ENCODE measurements at regions not wholly inside any gene's neighbourhood (a gene's known extent, or its start where the extent isn't known, plus 50 kb on each side); places are given as distances from the start of the nearest gene placed in this dataset.
"Not testable (repeated sequence)": the region's sequence is repeated elsewhere in the genome, so short reads cannot be mapped to it uniquely, and the experiment has no call there.

DNA sequence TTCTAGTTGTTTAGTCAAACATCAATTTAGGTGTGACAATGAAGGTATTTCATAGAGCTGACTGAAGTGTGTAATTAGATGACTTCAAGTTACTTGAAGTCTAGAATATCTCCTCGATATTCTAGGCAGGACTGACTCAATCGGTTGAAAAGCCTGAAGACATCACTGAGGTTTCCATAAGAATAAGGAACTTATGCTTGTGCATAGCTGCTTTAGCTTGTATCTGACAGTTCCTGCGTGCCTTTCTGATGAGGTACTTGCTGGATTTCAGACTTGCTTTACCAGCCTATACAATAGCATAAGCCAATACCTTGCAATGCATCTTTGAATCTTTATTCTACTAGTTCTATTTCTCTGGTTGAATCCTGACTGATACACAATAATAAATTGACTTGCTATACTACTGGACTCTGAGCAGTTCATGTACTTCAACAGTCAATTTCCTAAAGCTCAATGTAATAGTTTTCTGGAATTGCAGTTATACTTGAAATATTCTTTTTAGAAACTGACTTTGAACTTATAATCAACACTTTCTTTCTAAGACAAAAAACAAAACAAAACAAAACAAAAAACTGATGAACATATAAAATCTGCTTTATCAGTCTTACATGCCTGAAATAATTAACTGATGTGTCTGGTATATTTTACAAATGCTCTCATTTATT lies 1534.8 kb downstream of the SLITRK5 start:
- Histone ChIP-seq H3K27me3 (ENCODE audit: control insufficient read depth, low read length) (no peaks in the 10 kb centered on the region), H3K9me3 (ENCODE audit: control insufficient read depth, insufficient read depth, low read length) (no peaks in the 10 kb centered on the region)

DNA sequence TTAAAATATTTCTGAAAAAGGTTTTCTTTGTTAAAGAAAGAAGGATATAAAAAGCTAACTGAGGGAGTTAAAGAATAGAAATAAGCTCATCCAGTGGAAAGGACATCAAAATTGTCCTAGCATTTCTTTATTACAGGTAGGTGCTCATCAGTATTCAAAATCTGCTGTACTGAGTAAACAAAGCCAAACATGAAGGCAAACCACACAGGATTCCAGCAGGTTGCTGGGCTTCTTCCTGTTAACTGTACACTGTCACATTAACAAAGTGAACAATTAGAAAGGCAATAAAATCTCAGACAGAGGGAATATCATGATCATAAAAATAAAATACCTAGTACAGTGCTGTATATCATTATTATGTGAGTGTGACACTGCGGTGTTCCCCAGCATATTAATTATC lies 1541.0 kb downstream of the SLITRK5 start:
- no peaks in the 10 kb centered on the region for H3K36me3 ChIP-seq (ENCODE audit: control insufficient read depth, low read length)
- H3K4me3 ChIP-seq (ENCODE audit: low read length), result no peak overlapping the region
- H3K27ac ChIP-seq (ENCODE audit: low read depth, low read length), result no peak overlapping the region
- no peaks in the 10 kb centered on the region for H3K9me3 ChIP-seq (ENCODE audit: control insufficient read depth, insufficient read depth, low read length)
- no peaks in the 10 kb centered on the region for H3K27me3 ChIP-seq (ENCODE audit: control insufficient read depth, low read length)
- H3K79me2 ChIP-seq (ENCODE audit: control insufficient read depth, low read length), result no peaks in the 10 kb centered on the region
- H3F3A ChIP-seq (ENCODE audit: control insufficient read depth, insufficient read depth), result no peaks in the 10 kb centered on the region
- TF ChIP-seq, protein P1, sequence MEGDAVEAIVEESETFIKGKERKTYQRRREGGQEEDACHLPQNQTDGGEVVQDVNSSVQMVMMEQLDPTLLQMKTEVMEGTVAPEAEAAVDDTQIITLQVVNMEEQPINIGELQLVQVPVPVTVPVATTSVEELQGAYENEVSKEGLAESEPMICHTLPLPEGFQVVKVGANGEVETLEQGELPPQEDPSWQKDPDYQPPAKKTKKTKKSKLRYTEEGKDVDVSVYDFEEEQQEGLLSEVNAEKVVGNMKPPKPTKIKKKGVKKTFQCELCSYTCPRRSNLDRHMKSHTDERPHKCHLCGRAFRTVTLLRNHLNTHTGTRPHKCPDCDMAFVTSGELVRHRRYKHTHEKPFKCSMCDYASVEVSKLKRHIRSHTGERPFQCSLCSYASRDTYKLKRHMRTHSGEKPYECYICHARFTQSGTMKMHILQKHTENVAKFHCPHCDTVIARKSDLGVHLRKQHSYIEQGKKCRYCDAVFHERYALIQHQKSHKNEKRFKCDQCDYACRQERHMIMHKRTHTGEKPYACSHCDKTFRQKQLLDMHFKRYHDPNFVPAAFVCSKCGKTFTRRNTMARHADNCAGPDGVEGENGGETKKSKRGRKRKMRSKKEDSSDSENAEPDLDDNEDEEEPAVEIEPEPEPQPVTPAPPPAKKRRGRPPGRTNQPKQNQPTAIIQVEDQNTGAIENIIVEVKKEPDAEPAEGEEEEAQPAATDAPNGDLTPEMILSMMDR (IDR thresholded peaks at IDR 0.05; ENCODE audit: low read depth, low read length, poor library complexity, severe bottlenecking), result no peak
- no peak for TF ChIP-seq EZH2phosphoT487 (IDR thresholded peaks at IDR 0.05; ENCODE audit: borderline replicate concordance, low read length)
- no peaks in the 10 kb centered on the region for H4K20me1 ChIP-seq (ENCODE audit: control insufficient read depth, insufficient read depth, low read depth, low read length)
- no peaks in the 10 kb centered on the region for H3K9me2 ChIP-seq (replicated peaks; ENCODE audit: control insufficient read depth, low read length)
- no peaks in the 10 kb centered on the region for H3K4me1 ChIP-seq (ENCODE audit: control insufficient read depth, low read length)
- no peak overlapping the region for H3K4me2 ChIP-seq (ENCODE audit: low read length)

More for the DNA sequence above, 1534.8 kb downstream of the SLITRK5 start:
- no peaks in the 10 kb centered on the region for H4K20me1 ChIP-seq (ENCODE audit: control insufficient read depth, insufficient read depth, low read depth, low read length)
- no peaks in the 10 kb centered on the region for H3K4me1 ChIP-seq (ENCODE audit: control insufficient read depth, low read length)
- H3K4me2 ChIP-seq (ENCODE audit: low read length), result no peak overlapping the region
- H3K27ac ChIP-seq (ENCODE audit: low read depth, low read length), result no peak overlapping the region
- H3K9me2 ChIP-seq (replicated peaks; ENCODE audit: control insufficient read depth, low read length), result no peaks in the 10 kb centered on the region
- H3K4me3 ChIP-seq (ENCODE audit: low read length), result no peak overlapping the region
- no peaks in the 10 kb centered on the region for H3K36me3 ChIP-seq (ENCODE audit: control insufficient read depth, low read length)
- TF ChIP-seq, protein P1 (IDR thresholded peaks at IDR 0.05; ENCODE audit: low read depth, low read length, poor library complexity, severe bottlenecking), result no peak
- TF ChIP-seq EZH2phosphoT487 (IDR thresholded peaks at IDR 0.05; ENCODE audit: borderline replicate concordance, low read length), result no peak
- H3K79me2 ChIP-seq (ENCODE audit: control insufficient read depth, low read length), result no peaks in the 10 kb centered on the region
- H3F3A ChIP-seq (ENCODE audit: control insufficient read depth, insufficient read depth), result no peaks in the 10 kb centered on the region

DNA sequence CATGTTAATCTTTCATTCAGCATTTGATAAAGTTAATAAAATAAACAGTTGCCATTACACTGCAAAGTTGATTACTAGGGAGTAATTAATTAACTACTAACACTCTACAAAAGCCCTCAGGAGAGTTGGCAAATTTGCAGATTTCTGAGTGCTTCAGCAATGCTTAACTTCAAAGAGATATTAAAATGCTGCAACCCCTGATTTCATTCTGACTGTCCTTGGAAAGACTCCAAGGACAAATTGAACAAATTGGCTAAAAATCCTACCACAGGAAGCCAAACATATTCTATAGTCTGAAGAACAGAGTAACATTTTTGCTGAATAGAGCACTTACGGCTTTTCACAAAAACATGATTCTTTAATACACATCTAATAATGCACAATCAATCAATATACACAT lies 1543.0 kb downstream of the SLITRK5 start:
- H3K9me3 ChIP-seq (ENCODE audit: control insufficient read depth, insufficient read depth, low read length), result no peaks in the 10 kb centered on the region
- H3K9me2 ChIP-seq (replicated peaks; ENCODE audit: control insufficient read depth, low read length), result no peaks in the 10 kb centered on the region
- H3K27me3 ChIP-seq (ENCODE audit: control insufficient read depth, low read length), result no peaks in the 10 kb centered on the region
- H3K4me3 ChIP-seq (ENCODE audit: low read length), result no peak overlapping the region
- H3F3A ChIP-seq (ENCODE audit: control insufficient read depth, insufficient read depth), result no peaks in the 10 kb centered on the region
- H3K4me1 ChIP-seq (ENCODE audit: control insufficient read depth, low read length), result no peaks in the 10 kb centered on the region
- no peak overlapping the region for H3K4me2 ChIP-seq (ENCODE audit: low read length)
- H3K79me2 ChIP-seq (ENCODE audit: control insufficient read depth, low read length), result no peaks in the 10 kb centered on the region
- H3K27ac ChIP-seq (ENCODE audit: low read depth, low read length), result no peak overlapping the region
- H3K36me3 ChIP-seq (ENCODE audit: control insufficient read depth, low read length), result no peaks in the 10 kb centered on the region
- H4K20me1 ChIP-seq (ENCODE audit: control insufficient read depth, insufficient read depth, low read depth, low read length), result no peaks in the 10 kb centered on the region
- no peak for TF ChIP-seq EZH2phosphoT487 (IDR thresholded peaks at IDR 0.05; ENCODE audit: borderline replicate concordance, low read length)

DNA sequence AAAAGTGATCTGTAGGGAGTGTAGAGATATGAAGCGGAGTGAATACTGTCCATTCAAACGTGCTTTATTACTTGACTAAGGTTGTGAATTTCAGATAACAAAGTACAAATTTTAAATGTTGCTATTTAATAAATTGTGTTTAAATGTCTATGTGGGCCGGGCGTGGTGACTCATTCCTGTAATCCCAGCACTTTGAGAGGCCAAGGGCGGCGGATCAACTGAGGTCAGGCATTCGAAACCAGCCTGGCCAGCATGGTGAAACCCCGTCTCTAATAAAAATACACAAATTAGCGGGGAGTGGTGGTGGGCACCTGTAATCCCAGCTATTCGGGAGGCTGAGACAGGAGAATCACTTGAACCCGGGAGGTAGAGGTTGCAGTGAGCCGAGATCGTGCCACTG lies 1544.1 kb downstream of the SLITRK5 start:
- not testable (repeated sequence) for H3K4me3 ChIP-seq (ENCODE audit: low read length); H3K27ac ChIP-seq (ENCODE audit: low read depth, low read length); H3K4me2 ChIP-seq (ENCODE audit: low read length); H3K4me1 ChIP-seq (ENCODE audit: control insufficient read depth, low read length); H3K27me3 ChIP-seq (ENCODE audit: control insufficient read depth, low read length); H4K20me1 ChIP-seq (ENCODE audit: control insufficient read depth, insufficient read depth, low read depth, low read length); H3K9me3 ChIP-seq (ENCODE audit: control insufficient read depth, insufficient read depth, low read length); H3K79me2 ChIP-seq (ENCODE audit: control insufficient read depth, low read length); H3K9me2 ChIP-seq (replicated peaks; ENCODE audit: control insufficient read depth, low read length); H3F3A ChIP-seq (ENCODE audit: control insufficient read depth, insufficient read depth); H3K36me3 ChIP-seq (ENCODE audit: control insufficient read depth, low read length)
